ENCODE measurements at regions not wholly inside any gene's neighbourhood (a gene's known extent, or its start where the extent isn't known, plus 50 kb on each side); places are given as distances from the start of the nearest gene placed in this dataset.
"Not testable (repeated sequence)": the region's sequence is repeated elsewhere in the genome, so short reads cannot be mapped to it uniquely, and the experiment has no call there.

DNA sequence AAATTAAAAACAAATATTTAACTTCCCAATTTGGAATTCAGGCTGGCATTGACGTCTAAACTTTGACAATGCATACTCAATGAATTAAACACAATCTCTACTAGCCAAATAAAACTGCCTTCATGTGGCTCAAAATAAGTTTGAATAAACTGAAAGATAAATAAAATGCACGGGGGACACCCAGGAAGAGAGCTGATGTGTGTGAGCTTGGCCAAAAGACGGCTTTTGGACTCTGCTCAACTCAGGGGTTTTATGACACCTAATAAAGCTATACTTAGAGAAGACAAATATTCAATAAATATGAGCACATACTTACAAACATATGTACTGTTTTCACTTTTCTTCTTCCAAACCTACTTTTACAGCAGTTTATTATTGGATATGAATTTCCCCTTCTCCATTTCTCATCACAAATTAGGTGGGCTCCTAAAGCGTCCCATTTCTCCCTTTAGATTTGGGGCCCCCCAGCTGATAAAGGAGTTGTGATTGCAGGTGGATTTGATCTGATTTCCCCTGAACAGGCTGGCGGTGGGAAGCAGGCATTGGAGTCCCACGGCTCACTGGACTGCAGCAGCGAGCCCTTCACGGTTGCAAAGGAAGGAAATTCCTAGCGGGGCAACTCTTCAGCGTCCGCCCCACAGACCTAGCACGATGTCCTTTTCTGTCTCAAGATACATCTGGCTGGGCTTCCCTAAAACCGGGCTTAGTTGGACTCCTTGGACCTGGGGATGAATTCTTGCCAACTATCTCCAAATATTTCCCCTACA is 79.6 kb downstream of the INSIG1 start:
- no peak for DNase-seq

DNA sequence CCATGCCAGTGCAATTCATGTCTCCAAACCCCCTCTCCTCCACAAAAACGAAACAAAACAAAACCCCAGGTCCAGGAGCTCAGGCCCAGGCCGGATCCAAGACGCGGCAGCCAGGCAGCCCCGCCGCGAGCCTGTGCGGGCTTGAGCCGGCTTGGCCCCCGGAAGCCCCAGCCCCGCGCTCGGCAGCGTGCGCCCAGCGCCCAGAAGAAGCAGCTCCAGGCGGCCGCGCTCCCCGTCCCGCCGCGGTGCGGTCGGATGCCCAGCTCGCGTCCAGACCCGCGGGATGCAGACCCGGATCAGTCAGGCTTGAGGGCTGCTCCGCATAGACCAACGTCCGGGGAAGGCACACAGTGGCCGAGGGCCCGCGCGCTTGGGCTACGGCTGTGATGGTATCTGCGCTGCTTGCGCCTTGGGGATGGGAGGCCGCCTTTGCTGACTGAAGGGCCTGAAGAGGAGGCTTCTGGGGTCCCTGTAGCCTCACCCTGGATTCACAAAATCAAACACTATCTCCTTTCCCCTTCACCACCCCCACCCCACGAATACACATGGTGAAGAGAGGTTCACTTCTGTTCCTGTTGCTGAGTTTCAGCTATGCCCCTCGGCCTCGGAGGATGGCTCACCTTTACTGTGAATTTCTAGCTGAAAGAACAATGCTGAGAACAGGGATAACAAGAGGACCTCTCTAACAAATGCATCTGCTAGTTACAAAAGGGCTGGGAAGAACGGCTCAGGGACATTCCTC is 79.9 kb upstream of the EN2 start:
- DNase-seq: no peak

- no peak for DNase-seq
These were observed 79.4 kb upstream of the EN2 start for GRCh38 chr7:155378580-155378934.

DNA sequence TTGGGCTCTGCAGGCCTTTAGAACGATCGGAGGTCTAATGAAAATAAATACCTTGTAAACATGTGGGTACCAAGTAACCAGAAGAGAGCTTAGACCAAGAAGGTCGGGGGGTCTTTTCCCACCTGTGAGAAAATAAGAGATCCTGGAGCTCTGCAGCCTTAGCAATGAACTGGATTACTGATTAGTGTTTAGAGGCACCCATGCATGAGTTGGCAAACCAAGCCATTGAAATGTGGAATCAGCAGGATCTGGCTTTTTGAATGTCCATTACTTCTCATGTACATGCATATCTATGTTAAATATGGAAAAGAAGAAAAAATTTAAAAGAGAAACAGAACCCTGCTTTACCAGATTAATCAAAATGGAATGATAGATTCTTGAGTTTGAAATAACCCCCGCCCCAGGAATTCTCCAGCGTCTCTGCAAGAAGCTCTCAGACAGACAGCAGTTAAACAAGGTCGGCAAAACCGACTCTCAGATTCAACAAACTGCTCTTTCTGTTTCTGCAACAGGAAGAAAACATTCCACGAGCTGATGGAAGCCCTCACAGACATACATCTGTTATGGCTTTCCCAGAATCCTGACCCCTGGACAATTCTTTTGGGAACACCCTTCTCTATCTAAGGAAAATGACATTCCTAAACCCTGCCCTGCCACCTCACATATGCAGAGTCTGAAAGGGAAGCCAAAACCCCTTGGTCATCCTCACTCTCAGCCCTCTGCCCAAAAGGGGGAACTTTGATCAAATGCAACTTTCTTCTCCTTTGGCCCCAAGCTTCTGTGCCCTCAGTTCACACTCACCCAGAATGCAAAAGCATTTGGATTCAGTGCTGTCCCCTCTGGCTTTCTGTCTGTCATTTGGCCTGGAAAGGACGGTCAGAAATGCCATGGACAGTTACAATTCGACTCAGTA is 78.7 kb upstream of the EN2 start:
- DNase-seq: no peak

DNA sequence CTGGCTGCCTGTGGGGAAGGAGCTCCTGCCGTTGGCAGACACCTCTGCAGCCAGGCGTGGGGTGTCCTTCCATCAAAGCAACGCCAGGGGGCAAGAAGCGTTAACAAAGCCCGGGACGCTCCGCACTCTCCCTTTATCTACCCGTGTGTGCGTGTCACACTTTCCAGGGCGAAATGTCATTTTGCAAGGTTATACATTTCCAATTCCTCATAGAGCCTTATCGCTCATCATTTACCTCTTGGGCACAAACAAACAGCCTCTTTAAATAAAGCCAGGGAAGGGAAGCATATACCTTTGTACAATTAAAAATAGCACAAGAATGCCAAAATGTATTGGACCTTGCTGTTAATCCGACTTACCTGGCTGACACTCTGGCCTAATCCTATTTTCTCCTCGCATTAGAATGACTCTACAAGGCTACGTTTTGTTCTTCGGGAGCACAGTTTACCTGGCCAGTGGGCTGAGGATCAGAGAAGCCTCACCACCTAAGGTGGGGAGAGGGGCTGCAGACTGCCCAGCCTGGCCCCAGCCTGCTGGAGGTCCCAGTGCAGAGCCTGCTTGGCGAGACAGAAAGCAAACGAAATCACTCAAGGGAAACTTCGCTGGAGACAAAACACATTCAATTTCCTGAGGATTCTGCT is 77.6 kb upstream of the EN2 start:
- peak; percentile 67 for DNase-seq

DNA sequence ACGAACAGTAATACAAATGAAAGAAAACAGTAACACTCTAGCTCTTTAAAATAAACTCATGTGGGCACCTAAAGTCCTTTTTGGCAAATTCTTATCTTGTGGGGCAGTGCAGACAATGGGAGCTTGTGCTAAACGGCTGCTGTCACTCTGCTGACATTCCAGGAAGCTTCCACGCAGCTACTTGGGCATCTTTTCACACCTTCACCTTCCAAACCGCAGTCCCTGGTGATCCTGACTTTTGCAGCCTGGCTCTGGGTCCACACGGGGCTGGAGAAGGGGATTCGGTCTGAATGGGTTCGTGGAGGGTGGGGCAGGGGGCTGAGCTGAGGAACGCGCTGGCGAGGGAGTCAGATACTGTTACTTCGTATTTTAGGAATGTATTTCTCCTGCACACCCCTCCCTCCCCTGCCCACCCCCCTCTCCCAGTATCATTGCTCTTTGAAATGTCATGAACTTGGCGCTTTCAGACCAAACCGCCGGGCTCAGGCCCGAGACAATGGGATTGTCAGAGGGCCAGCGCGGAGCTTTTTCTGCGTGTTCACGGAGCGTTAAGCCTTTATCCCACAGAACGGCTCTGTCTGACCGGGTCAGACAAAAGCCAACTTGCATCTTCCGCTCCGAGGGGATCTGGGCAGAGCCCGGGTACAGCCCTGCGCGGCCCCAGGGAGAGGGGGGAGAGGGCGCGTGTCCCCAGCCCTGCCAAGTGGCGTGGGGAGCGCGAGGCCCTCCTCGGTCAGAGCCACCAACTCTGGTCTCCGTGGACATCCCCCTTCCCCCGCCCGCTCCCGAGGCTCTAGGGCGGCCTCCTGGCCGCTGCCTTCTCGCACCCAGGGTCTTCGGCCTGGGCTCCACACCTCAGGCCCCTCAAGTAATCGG is 76.7 kb upstream of the EN2 start:
- no peak for DNase-seq

DNA sequence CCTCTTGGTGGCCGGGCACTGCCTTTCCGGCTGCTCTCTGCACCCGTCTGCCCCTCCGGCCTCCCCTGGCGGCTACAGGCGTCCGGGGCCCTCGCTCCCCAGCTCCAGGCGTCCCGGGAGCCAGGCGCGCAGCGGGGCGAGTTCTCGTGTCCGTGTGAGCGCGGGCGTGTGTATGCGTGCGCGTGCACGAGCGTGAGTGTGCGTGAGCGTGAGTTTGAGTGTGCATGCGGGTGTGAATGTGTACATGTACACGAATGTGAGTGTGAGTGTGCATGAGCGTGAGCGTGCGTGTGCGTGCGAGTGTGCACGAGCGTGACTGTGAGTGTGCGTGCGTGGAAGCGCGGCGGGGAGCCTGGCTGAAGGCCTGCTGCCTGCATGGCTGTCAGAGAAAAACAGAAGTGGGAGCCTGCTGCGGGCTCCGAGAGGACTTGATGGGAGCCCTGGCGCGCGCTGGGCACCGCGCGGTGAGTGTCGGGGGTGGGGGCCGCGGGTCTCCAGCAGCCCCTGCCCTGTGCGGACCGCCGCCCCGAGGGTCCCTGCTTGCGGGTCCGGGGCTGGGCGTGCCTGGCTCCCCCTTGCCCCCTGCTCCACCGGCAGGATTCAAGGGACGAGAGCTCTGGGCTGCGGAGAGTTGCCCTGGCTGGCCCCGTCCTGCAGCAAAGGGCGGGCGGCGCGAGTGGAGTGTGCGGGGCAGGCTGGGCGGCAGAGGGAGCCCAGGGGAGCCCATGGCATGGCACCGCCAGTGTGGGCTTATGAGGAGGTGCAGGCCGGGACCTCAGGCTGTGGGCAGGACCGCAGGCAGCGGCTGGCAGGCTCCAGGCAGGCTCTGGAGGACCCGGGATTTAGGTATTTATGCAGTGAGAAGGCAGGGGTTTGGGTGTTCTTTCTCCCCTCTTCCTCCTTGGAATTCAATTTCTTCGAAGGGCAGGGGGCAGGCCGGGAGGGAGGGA is 75.8 kb upstream of the EN2 start:
- no peak for DNase-seq

GRCh38 chr7:155382802-155383171 is 75.1 kb upstream of the EN2 start:
- DNase-seq: no peak

- no peak for DNase-seq
These were observed 74.0 kb upstream of the EN2 start for GRCh38 chr7:155383756-155384491.

DNA sequence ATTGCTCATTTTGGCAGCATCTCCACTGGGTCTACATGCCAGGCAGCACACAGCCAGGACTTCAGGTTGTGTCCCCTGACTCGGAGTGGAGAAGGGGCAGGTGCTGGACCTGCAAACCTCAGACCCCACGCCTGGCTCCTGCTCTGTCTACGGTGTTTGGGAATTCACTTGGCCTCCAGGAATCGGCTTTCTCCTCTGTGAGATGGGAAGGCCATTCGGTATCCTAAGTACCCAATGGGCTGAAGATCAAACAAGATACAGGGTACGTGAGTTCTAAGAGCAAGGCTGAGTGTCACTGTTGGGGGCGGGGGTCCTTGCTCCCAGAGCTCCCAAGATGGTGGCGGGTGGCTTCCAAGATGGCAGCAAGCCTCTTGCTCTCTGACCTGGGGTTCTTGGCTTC is 73.2 kb upstream of the EN2 start:
- DNase-seq: no peak

GRCh38 chr7:155385182-155385581 is 72.7 kb upstream of the EN2 start:
- DNase-seq: not testable (repeated sequence)

DNA sequence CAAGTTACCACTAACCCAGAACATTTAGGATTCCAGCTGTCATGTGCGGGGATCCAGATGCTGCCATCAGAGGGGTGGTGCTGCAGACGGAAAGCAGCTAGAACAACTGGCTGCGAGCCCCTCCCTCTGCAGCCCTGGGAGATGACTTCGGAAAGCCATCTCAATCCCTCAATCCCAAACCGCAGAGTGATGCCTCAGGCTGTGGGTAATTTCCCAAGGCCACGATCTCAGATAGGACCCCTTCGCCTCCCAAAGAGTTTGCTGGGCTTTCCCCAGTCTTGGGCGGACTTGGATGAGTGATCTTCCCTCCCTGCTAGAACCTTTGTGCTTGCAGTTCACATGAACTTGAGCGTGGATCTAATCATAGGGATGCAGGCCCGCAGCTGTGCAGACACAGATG is 71.3 kb upstream of the EN2 start:
- DNase-seq: no peak

- no peak for DNase-seq
These were observed 70.8 kb upstream of the EN2 start for GRCh38 chr7:155387066-155387620.

DNA sequence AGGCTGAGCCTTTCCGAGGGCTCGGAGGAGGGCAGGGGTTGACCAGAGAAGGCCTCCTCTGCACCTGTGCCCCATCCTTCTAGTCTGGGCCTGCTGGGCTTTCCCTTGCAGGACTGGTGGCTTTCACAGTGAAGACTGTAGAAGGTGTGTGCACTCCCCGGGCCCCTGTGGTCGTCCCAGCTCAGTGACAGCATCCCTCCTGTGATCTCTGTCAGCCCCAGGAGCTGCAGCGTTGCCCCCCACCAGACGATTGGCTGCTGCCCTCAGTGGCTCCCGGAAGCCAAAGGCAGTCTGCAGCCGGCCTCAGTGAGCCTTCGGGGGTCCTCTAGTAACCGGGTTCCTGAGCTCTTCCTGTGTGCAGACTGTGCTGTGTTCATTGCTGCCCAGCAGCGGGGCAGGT is 69.4 kb upstream of the EN2 start:
- DNase-seq: no peak

- DNase-seq: no peak
These were observed 66.5 kb upstream of the EN2 start for GRCh38 chr7:155391414-155391813.

DNA sequence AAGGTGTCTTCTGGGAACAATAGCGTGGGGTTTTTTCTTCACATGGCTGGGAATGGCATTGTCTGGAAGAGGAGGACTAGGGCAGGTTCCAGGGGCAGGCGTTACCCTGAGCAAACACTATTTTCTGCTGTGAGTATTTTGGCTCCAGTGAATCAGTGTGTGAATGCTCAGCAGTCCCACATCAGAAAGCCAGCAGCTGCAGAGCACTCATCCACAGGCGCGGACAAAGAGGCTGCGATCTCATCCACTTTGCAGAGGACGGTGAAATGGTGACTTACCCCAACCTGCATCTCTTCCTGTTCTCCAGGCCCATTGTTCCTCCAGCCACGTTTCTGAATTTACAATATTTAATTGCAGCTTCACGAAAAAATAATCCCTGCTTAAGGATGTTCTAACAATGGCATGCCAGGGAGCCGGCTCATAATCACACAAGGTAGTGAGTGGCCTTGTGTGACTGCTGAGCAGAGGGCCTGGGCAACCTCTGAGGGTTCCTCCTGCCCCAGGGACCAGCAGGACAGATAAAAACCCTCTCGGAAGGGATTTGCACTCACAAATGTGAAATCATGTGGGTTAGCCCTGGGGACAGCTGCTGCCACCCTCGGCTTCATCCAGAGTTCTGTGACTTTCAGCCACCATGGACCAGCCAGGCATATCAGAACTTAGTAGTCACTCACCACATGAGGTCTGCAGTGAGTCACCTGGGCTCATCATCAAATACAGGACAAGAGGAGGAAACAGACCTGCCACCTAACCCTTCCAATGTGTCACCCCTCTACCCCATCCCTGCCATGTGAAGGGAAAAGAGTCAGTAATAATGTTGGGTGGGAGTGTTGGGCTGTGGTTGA is 65.0 kb upstream of the EN2 start:
- no peak for DNase-seq

DNA sequence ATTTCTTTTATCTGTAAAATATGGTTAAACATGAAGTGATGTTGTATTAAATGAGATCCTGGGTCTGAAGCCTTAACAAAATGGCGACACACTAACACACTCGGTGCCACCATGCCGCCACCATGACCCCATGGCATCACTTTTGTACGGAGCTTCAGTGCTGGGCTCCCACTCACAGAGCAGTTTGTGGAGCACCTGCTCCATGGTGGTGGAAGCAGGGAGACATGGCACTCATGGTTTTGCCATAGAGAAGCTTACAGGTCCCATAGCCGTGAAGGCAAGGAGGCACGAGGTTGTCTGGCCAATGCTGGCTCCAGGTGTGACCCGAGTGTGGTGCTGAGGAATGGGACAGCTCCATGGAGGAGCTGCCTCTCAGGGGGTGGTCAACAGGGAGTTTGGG is 63.5 kb upstream of the EN2 start:
- no peak for DNase-seq

Data from renal pelvis (tissue), 1 donor.